HG03575 (cell line): ENCODE measurements at regions not wholly inside any gene's neighbourhood (a gene's known extent, or its start where the extent isn't known, plus 50 kb on each side); places are given as distances from the start of the nearest gene placed in this dataset.

Experiments
- ATAC-seq: cut with Tn5 transposase; IDR thresholded peaks from one replicate; pipeline ENCODE4 v1.9.1; 2021; ENCODE audit not compliant: unreplicated experiment, insufficient number of reproducible peaks, low FRiP score; ENCODE audit errors: extremely low read depth

DNA sequence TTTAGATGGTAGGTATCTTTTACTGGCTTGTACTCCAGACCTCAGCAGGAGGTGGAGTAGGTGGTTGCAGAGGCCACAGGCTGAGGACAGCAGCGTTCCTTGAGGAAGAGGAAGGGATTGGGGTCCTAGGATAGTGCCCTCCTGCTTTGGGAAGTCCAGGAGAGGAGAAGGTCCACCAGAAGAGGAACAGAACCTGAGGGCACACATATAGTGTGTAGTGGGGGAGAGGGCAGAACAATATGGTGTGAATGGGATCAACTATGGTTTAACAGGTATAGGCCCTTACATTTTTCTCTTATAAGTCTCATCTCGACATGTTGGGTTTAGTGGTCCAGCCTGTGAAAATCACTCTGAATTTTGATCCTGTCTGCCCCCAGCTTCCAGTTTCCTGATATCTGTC is 229.1 kb upstream of the ZBED5 start:
- no peak for ATAC-seq

GRCh38 chr11:11085580-11085979 is 227.7 kb upstream of the ZBED5 start:
- no peak for ATAC-seq

GRCh38 chr11:11084337-11084736 is 226.5 kb upstream of the ZBED5 start:
- no peak for ATAC-seq

- ATAC-seq: no peak
Observed at GRCh38 chr11:11083441-11083840, 225.6 kb upstream of the ZBED5 start.

DNA sequence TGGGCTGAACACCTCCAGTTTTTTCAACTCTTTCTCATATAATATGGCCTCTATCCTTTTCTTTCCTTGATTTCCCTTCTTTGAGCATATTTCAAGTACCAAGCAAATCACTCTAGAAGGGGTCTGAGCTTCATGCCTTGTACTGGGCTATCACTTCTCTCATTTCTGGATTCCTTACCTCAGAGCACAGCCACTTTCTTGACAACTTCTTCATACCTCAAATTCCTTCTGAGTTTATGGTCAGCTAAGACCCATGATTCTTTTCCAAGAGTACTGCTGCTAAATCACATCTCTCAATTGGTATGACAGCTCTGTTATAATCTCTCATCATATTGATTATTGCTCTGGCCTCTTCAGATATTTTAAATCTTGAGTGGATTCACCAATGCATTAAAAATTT is 224.8 kb upstream of the ZBED5 start:
- no peak for ATAC-seq

GRCh38 chr11:11081776-11082175 is 223.9 kb upstream of the ZBED5 start:
- no peak for ATAC-seq

GRCh38 chr11:11081288-11081687 is 223.4 kb upstream of the ZBED5 start:
- no peak for ATAC-seq

- ATAC-seq: no peak
Observed at GRCh38 chr11:11078344-11079086, 220.7 kb upstream of the ZBED5 start.

GRCh38 chr11:11077898-11078297 is 220.0 kb upstream of the ZBED5 start:
- ATAC-seq: no peak

DNA sequence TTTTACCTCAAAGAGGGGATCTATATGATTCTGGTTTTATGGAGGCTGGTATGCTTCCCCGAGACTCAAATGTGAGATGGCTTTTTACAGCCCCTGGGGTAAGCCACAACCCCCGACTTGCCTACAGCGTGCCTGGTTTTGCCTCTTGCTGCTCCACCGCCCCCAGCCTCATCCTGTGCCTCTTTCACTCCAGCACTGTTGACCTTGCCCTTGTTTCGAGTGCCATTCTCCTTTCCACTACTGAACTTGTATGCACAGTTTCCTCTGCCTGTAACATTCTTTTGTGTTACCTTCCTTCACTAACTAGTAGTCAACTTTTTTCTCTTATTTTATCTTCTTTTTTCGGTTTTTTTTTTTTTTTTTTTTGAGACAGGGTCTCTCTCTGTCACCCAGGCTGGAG is 219.0 kb upstream of the ZBED5 start:
- ATAC-seq: no peak

DNA sequence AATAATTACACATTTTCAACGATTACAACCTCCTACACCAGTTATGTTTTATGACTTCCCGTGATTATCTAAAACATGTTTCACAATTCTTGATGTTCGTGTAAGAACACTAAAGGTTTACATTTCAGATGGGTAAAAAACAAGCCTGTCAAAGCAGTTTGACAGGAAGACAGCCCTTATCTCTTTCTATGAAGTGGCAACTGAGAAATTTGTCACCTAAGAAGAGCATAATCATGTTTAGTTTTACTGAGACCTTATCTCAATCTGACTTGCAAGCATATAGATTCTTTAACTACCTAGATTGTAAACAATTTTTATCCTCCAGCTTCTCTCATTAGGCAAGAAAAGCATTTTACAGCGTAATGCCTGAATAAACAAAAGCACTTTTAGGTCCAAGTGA is 218.4 kb upstream of the ZBED5 start:
- ATAC-seq: no peak

DNA sequence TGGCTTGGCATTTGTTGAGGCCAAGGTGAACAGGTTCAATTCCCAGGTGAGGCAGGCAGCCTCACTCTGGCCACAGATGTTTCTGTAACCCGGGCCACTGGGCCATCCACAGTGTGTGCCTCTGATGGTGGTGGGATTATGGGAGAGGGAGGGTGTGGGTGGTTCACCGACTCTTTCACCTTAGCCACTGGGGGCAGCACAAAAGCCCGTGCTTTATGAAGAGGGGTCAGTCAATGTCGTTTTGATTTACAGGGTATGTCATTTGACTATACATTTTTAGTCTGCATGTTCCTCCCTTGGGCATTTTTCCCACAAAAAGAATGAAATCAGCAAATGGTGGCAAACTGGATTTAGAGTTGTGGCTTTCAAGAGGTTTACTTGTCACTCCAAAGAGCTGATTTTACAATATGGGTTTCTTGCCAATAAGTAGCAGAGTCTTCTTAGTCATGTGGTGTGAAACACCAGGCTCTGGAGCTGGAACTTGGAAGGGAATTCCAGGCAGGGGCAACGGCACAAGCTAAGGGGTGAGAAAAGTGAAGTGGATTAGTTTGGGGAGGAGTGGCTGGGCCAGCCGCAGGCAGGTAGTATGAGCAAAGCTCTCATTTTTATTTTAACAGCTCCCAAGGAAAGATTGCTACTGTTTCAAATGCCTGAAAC is 217.8 kb upstream of the ZBED5 start:
- ATAC-seq: no peak

- no peak for ATAC-seq
Observed at GRCh38 chr11:11074686-11075335, 217.0 kb upstream of the ZBED5 start.

GRCh38 chr11:11073996-11074395 is 216.1 kb upstream of the ZBED5 start:
- ATAC-seq: no peak

GRCh38 chr11:11072067-11072466 is 214.2 kb upstream of the ZBED5 start:
- ATAC-seq: no peak

DNA sequence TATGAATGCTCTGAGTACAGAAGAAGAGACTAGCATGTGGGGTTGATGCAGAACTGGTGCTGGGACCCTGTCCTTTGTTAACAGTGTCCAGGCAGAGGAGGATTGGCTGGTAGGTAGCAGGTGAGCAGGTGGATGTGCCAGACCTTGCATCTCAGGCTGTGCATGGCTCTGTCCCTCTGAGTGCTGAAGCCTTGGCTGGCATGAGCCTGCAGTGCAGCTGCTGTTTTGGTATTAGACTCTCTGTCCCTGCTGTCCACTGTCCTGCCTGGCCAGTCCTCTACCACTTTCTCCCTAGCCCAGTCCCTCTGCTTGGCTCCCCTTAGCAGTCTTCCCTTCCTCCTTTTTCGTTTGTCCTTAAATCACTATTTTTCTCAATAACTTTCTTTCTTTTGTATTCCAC is 213.6 kb upstream of the ZBED5 start:
- no peak for ATAC-seq

GRCh38 chr11:11070976-11071375 is 213.1 kb upstream of the ZBED5 start:
- ATAC-seq: no peak

DNA sequence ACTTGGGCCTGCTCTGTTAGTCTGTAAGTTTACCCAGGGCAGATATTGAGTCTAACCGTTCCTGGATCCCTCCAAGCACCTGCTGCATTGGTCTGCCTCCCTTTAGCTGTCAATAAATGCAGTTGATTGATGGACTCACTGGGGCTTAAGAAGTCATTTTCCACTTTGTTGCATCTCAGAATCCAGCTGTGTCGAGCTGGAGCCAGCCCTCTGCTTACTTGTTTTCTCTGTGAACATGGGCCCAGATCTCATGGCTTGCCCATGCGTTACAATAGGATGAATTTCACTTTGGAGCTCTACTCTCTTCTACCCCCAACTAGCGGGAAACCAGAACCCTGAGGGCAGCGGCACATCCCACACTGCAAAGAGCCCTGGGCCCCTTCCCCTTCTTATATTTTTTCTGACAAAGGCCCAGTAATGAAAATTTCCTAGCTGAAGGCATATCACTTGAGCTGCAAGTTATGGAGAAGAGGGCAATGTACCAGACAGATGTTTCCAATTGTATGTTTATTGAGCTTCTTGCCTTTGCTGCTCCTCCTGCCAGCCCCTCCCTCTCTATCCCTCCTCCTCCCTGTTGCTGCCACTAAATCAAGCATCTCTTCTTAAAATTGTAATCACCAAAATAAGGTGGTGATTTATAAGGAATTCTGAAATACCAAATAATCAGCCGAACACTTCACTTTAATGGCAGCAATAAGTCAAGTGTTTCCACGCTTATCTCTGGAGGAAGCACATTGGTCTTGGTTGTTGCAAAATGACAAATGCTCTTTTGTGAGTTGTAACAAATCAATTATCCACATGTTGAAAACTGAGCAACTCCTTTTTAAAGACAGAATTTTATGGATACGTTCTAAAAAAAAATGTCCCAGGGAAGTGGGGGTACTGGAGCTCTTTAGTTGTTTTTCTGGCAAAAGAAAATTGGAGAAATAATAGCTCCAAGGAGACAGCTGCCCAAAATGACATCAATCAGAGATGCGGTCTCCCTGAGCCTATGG is 212.3 kb upstream of the ZBED5 start:
- ATAC-seq: no peak

- ATAC-seq: no peak
Observed at GRCh38 chr11:11068113-11068512, 210.3 kb upstream of the ZBED5 start.
